ENCODE measurements at regions not wholly inside any gene's neighbourhood (a gene's known extent, or its start where the extent isn't known, plus 50 kb on each side); places are given as distances from the start of the nearest gene placed in this dataset.

GRCh38 chr6:22149501-22150367 lies 147.1 kb downstream of the PRL start:
- no peaks in the 10 kb centered on the region for H3K36me3 ChIP-seq (ENCODE audit: low read depth)
- no peak overlapping the region for H3K4me3 ChIP-seq
- no peaks in the 10 kb centered on the region for H4K20me1 ChIP-seq (ENCODE audit: insufficient read depth)
- TF ChIP-seq EZH2phosphoT487 (IDR thresholded peaks at IDR 0.05; ENCODE audit: insufficient read depth, low read depth) (no peak), EZH2 (IDR thresholded peaks at IDR 0.05; ENCODE audit: insufficient read depth, poor library complexity, severe bottlenecking) (no peak)
- no peaks in the 10 kb centered on the region for H3K9me3 ChIP-seq (ENCODE audit: low read depth)
- in situ Hi-C loops (cut with MboI): loop anchor here (25.0 kb wide), 1 partner anchor 1587 kb away; no protein-coding TSS in a partner anchor
- H3K4me2 ChIP-seq (ENCODE audit: unreplicated experiment): no peak overlapping the region
- no peaks in the 10 kb centered on the region for H3K79me2 ChIP-seq (ENCODE audit: insufficient read depth)
- H3F3A ChIP-seq (ENCODE audit: insufficient read depth): peaks cover 21% of the 10 kb centered on the region; the same call in 1 of the 2 replicates
- H3K9me2 ChIP-seq (ENCODE audit: insufficient read depth): no peaks in the 10 kb centered on the region
- no peak overlapping the region for H3K27ac ChIP-seq
- 0 out of 2 replicates have a peak, but pooled peaks cover 6% of the 10 kb centered on the region for H3K27me3 ChIP-seq (replicated peaks; ENCODE audit: insufficient read depth)
- no peak for DNase-seq
- H3K9ac ChIP-seq: no peak overlapping the region
- H3K4me1 ChIP-seq (ENCODE audit: insufficient read depth): peaks cover 23% of the 10 kb centered on the region
- WGBS, 2 experiments (ENCODE audit: low coverage in 1 of 2, low lambda C conversion rate in 2 of 2, missing lambda C conversion rate in 2 of 2): 62 to 65% methylated on average over 11 of the region's 11 CpGs
- no peak overlapping the region for H2AFZ ChIP-seq

- Histone ChIP-seq H3K9ac (no peak overlapping the region), H3K4me3 (no peak overlapping the region), H4K20me1 (ENCODE audit: insufficient read depth) (no peaks in the 10 kb centered on the region), H3K36me3 (ENCODE audit: low read depth) (no peaks in the 10 kb centered on the region), H3K4me1 (ENCODE audit: insufficient read depth) (peaks cover 23% of the 10 kb centered on the region), H3F3A (ENCODE audit: insufficient read depth) (peaks cover 18% of the 10 kb centered on the region; the same call in 1 of the 2 replicates), H3K27ac (no peak overlapping the region), H3K27me3 (replicated peaks; ENCODE audit: insufficient read depth) (0 out of 2 replicates have a peak, but pooled peaks cover 6% of the 10 kb centered on the region), H3K79me2 (ENCODE audit: insufficient read depth) (no peaks in the 10 kb centered on the region), H3K9me3 (ENCODE audit: low read depth) (no peaks in the 10 kb centered on the region), H3K4me2 (ENCODE audit: unreplicated experiment) (no peak overlapping the region), H2AFZ (no peak overlapping the region), H3K9me2 (ENCODE audit: insufficient read depth) (no peaks in the 10 kb centered on the region)
- in situ Hi-C loops (cut with MboI): no loop called here
- no peak for TF ChIP-seq EZH2 (IDR thresholded peaks at IDR 0.05; ENCODE audit: insufficient read depth, poor library complexity, severe bottlenecking)
- no peak for TF ChIP-seq EZH2phosphoT487 (IDR thresholded peaks at IDR 0.05; ENCODE audit: insufficient read depth, low read depth)
- no peak for DNase-seq
These were observed 146.3 kb downstream of the PRL start for GRCh38 chr6:22150368-22151035.

GRCh38 chr6:22151892-22152291 lies 144.9 kb downstream of the PRL start:
- H3K36me3 ChIP-seq (ENCODE audit: low read depth): no peaks in the 10 kb centered on the region
- H3K4me1 ChIP-seq (ENCODE audit: insufficient read depth): peaks cover 20% of the 10 kb centered on the region

GRCh38 chr6:22152841-22153240 lies 144.0 kb downstream of the PRL start:
- Histone ChIP-seq H3K27ac (no peak overlapping the region), H3K9me3 (ENCODE audit: low read depth) (no peaks in the 10 kb centered on the region), H2AFZ (no peak overlapping the region), H4K20me1 (ENCODE audit: insufficient read depth) (no peaks in the 10 kb centered on the region), H3K79me2 (ENCODE audit: insufficient read depth) (no peaks in the 10 kb centered on the region), H3K36me3 (ENCODE audit: low read depth) (no peaks in the 10 kb centered on the region), H3K27me3 (replicated peaks; ENCODE audit: insufficient read depth) (0 out of 2 replicates have a peak, but pooled peaks cover 6% of the 10 kb centered on the region), H3K9ac (no peak overlapping the region), H3F3A (ENCODE audit: insufficient read depth) (peaks cover 11% of the 10 kb centered on the region; the same call in 1 of the 2 replicates), H3K9me2 (ENCODE audit: insufficient read depth) (no peaks in the 10 kb centered on the region), H3K4me1 (ENCODE audit: insufficient read depth) (peaks cover 12% of the 10 kb centered on the region), H3K4me3 (no peak overlapping the region), H3K4me2 (ENCODE audit: unreplicated experiment) (no peak overlapping the region)
- in situ Hi-C loops (cut with MboI): no loop called here
- no peak for DNase-seq
- no peak for TF ChIP-seq EZH2phosphoT487 (IDR thresholded peaks at IDR 0.05; ENCODE audit: insufficient read depth, low read depth)
- TF ChIP-seq EZH2 (IDR thresholded peaks at IDR 0.05; ENCODE audit: insufficient read depth, poor library complexity, severe bottlenecking): no peak

More at GRCh38 chr6:22151892-22152291, 144.9 kb downstream of the PRL start:
- no peak overlapping the region for H3K9ac ChIP-seq
- no peak overlapping the region for H3K27ac ChIP-seq
- no peak overlapping the region for H2AFZ ChIP-seq
- no peak for DNase-seq
- H3K4me3 ChIP-seq: no peak overlapping the region
- no peaks in the 10 kb centered on the region for H3K9me3 ChIP-seq (ENCODE audit: low read depth)
- H3K79me2 ChIP-seq (ENCODE audit: insufficient read depth): no peaks in the 10 kb centered on the region
- 92 to 100% methylated on average over 1 of the region's 1 CpG for WGBS, 2 experiments (ENCODE audit: low coverage in 1 of 2, low lambda C conversion rate in 2 of 2, missing lambda C conversion rate in 2 of 2)
- peaks cover 11% of the 10 kb centered on the region; the same call in 1 of the 2 replicates for H3F3A ChIP-seq (ENCODE audit: insufficient read depth)
- 0 out of 2 replicates have a peak, but pooled peaks cover 6% of the 10 kb centered on the region for H3K27me3 ChIP-seq (replicated peaks; ENCODE audit: insufficient read depth)
- no peaks in the 10 kb centered on the region for H4K20me1 ChIP-seq (ENCODE audit: insufficient read depth)
- no peaks in the 10 kb centered on the region for H3K9me2 ChIP-seq (ENCODE audit: insufficient read depth)
- no peak overlapping the region for H3K4me2 ChIP-seq (ENCODE audit: unreplicated experiment)
- in situ Hi-C loops (cut with MboI): no loop called here
- TF ChIP-seq EZH2phosphoT487 (IDR thresholded peaks at IDR 0.05; ENCODE audit: insufficient read depth, low read depth) (no peak), EZH2 (IDR thresholded peaks at IDR 0.05; ENCODE audit: insufficient read depth, poor library complexity, severe bottlenecking) (no peak)
